ENCODE measurements at regions not wholly inside any gene's neighbourhood (a gene's known extent, or its start where the extent isn't known, plus 50 kb on each side); places are given as distances from the start of the nearest gene placed in this dataset.
"Not testable (repeated sequence)": the region's sequence is repeated elsewhere in the genome, so short reads cannot be mapped to it uniquely, and the experiment has no call there.

- DNase-seq (ENCODE audit: low spot score): no peak
Observed at GRCh38 chr18:29871246-29871645, 1171.3 kb downstream of the DSC3 start.

DNA sequence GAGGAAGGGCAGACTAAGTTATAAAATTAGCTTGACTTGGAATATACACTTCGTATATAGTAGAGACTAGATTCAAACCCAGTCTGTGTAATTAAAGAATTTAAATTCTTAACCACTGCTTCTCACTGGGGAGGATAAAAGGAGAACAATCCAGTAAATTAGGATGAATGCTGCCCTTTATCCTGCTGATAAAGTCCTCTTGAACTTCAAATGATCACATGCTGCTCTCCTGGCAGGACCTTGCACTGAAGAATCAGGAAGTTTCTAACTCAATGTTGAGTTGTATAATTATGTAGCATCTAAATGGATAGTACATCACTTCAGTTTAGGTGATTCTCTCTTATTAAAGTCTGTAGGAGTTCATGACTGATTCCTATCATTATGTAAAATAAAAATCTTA lies 1179.7 kb downstream of the DSC3 start:
- no peak for DNase-seq (ENCODE audit: low spot score)

GRCh38 chr18:29855637-29856036 lies 1186.9 kb downstream of the DSC3 start:
- no peak for DNase-seq (ENCODE audit: low spot score)

GRCh38 chr18:29853126-29853525 lies 1189.4 kb downstream of the DSC3 start:
- no peak for DNase-seq (ENCODE audit: low spot score)

- DNase-seq (ENCODE audit: low spot score): no peak
Observed at GRCh38 chr18:29849144-29849543, 1193.4 kb downstream of the DSC3 start.

DNA sequence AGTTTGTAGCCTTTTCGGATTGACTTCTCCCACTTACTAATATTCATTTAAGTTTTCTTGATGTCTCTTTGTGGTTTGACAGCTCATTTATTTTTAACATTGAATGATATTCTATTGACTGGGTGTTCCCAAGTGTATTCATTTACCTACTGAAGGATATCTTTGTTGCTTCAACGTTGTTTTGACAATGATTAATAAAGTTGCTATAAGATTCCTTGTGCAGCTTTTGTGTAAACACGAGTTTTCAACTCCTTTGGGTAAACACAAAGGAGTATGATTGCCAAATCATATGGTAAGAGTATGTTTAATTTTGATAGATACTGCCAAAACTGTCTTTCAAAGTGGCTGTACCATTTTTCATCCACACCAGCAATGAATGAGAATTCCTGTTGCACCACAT lies 1200.9 kb downstream of the DSC3 start:
- no peak for DNase-seq (ENCODE audit: low spot score)

DNA sequence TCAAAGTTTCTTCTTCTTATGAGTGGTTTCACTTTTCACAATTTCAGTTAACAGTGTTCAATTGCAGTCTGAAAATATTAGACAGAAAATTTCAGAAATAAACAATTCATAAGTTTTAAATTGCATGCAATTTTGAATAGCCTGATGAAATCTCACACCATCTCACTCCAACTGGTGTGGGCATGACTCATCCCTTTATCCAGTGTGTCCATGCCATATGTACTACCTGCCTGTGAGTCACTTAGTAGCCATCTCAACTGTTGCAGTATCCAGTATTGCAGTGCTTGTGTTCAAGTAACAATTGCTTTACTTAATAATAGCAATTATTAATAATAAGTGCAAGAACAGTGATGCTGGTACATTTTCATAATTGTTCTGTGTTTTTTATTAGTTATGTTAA lies 1202.5 kb downstream of the DSC3 start:
- DNase-seq (ENCODE audit: low spot score): no peak

GRCh38 chr18:29838961-29839360 lies 1203.6 kb downstream of the DSC3 start:
- DNase-seq (ENCODE audit: low spot score): not testable (repeated sequence)

GRCh38 chr18:29838556-29838955 lies 1204.0 kb downstream of the DSC3 start:
- no peak for DNase-seq (ENCODE audit: low spot score)

GRCh38 chr18:29823671-29824070 lies 1218.9 kb downstream of the DSC3 start:
- DNase-seq (ENCODE audit: low spot score): no peak

DNA sequence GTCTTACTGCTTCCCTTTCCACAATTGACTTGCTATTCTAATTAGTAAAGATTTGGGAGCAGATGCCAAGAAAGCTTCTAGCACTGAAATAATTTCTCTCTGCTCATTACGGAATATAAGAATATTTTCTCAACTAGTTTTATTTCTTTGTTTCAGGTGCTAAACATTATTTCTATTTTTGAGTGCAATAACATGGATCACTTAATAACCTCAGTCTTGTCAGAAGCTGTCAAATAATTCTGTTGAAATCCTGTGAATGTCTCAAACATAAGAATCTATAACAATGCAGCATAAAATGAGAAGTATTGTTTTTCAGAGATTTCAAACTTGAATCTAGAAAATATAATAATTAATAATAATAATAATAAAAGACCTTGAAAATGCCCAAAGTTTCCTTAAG lies 1221.0 kb downstream of the DSC3 start:
- DNase-seq (ENCODE audit: low spot score): no peak

DNA sequence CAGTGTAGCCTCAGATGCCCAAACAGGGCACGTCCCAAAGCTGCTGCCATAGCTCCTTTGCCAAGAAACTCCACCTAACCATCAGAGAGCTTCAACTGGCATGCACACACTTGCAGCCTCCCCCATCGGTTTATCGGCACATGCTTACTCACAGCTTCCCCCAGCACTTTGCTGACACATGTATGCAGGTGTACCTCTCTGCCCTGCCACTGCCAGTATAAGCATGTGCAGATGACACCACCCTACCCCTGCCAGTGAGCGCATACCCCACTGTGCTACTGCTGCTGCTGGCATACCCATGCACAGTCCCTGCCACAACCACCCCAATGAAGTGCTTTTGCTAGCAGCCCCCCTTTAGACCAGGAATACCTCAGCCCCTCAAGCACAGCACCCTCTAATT lies 1231.0 kb downstream of the DSC3 start:
- no peak for DNase-seq (ENCODE audit: low spot score)

GRCh38 chr18:29780816-29781215 lies 1261.7 kb downstream of the DSC3 start:
- DNase-seq (ENCODE audit: low spot score): no peak

DNA sequence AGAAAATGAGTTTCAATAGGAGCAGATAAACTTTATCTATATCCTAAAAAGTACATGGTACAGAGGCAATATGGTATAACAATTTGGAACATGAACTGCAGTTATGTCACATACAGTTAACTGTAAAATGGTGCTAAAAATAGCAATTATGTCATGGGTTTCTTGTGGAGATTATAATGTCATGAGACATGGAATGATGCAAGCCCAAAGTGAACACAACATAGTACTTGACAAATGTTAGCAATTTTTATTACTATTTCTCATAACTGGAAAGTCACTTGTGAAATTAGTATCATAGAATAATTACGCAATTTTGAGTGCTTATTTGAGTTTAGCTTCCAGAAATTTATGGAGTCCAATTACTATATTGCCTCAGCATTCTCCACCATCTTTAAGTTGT lies 1263.4 kb downstream of the DSC3 start:
- no peak for DNase-seq (ENCODE audit: low spot score)

- no peak for DNase-seq (ENCODE audit: low spot score)
Observed at GRCh38 chr18:29753379-29753778, 1289.2 kb downstream of the DSC3 start.

DNA sequence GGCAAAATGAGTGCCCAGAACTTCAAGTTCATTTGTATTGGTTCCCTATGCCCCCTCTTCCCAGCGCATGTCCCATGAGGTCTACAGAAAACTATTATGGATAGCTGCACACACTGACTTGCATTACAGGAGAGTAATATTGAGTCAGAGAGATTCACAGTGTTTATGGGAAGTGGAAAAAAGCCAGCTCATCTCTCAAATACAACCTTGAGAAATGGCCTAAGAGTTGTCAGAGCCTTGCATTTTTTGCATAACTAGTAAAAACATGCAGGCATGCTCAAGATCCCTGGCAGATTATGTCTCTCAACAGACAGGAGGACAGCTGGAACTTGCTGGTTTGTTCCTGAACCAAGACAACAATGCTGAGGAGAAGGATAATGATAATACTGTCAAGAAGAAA lies 1292.8 kb downstream of the DSC3 start:
- no peak for DNase-seq (ENCODE audit: low spot score)

GRCh38 chr18:29741461-29741860 lies 1301.1 kb downstream of the DSC3 start:
- DNase-seq (ENCODE audit: low spot score): no peak

DNA sequence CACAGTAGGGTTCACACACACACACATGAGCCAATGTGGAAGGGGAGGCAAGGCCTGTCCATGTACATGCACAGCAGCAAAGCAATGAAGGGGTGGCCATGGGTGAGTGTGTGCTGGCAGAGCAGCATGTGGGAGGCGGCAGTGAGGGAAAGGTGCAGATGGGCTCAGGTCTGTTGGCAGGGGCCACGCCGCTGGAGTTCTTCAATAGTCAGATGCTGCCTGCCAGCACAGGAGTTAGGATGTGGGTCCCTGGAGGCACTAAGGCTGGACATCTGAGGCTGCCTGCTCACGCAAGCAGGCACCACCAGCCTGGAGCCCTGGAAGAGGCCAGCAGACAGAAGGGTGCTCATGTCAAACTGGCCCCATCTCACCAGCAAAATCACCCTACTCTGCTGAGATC lies 1304.9 kb downstream of the DSC3 start:
- DNase-seq (ENCODE audit: low spot score): no peak

DNA sequence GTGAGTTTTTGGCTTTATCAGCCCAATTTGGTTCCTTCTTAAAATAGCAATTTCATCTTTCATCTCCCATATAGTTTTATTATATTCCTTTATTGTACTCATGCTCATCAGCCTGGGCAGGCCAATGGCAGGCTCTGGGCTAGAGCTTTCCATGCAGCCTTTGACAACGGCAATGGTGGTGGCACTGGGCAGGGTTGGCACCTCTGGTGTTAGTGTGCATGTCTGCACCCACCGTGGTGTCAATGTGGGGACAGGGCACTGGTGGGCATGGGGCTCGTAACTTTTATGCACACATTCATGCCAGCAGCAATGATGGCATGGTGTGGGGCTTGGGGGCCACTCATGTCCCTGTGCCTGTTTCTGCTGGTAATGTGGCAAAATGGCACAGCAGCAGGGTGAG lies 1305.4 kb downstream of the DSC3 start:
- DNase-seq (ENCODE audit: low spot score): no peak

GRCh38 chr18:29730073-29730472 lies 1312.5 kb downstream of the DSC3 start:
- DNase-seq (ENCODE audit: low spot score): no peak

DNA sequence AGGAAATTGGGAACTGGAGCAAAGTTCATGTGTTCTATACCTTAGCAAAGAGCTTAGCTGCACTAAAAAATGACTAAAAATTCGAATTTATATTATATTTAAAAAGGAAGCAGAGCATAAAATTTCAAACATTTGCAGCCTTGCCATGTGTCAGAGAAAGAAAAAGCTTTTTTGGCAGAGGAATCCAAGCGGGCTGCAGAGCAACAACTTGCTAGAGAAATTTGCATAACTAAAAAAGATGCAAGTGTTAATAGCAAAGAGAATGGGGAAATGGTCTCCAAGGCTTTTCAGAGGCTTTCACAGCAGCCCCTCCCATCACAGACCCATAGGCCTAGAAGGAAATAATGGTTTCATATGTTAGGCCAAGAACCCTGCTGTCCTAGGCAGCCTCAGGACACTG lies 1315.9 kb downstream of the DSC3 start:
- DNase-seq (ENCODE audit: low spot score): no peak

- not testable (repeated sequence) for DNase-seq (ENCODE audit: low spot score)
Observed at GRCh38 chr18:29723486-29723885, 1319.1 kb downstream of the DSC3 start.

DNA sequence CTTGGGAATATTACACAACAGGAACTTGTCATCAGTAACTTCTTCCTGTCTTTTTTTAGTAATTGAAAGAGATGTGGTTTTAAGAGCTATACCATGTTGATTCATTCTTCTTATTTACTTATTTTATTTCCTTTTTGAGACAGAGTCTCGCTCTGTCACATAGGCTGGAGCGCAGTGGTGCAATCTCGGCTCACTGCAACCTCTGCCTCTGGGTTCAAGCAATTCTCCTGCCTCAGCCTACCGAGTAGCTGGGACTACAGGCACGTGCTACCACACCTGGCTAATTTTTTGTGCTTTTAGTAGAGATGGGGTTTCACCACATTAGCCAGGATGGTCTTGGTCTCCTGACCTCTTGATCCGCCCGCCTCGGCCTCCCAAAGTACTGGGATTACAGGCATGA lies 1326.6 kb downstream of the DSC3 start:
- DNase-seq (ENCODE audit: low spot score): not testable (repeated sequence)

GRCh38 chr18:29712785-29713184 lies 1329.8 kb downstream of the DSC3 start:
- DNase-seq (ENCODE audit: low spot score): no peak

DNA sequence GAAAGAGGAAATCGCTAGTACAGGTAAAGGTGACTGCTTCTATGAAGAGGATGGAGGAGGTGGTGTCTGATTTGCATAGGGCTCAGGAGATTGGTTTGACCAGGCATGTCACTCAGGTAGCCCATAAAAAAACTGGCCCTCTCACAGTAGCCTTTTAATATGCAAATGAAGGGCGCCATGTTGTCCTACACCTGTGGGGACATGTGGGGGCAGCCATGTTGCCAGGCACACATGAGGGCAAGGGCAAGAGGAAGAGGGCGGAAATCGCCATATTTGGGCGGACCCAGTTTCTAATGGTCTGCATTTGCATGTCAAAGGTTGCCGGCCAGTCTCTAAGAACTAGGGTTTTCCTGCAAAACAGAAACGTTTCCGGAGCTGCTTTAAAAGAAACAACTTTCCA lies 1330.6 kb downstream of the DSC3 start:
- no peak for DNase-seq (ENCODE audit: low spot score)
